ENCODE measurements at regions not wholly inside any gene's neighbourhood (a gene's known extent, or its start where the extent isn't known, plus 50 kb on each side); places are given as distances from the start of the nearest gene placed in this dataset.

DNA sequence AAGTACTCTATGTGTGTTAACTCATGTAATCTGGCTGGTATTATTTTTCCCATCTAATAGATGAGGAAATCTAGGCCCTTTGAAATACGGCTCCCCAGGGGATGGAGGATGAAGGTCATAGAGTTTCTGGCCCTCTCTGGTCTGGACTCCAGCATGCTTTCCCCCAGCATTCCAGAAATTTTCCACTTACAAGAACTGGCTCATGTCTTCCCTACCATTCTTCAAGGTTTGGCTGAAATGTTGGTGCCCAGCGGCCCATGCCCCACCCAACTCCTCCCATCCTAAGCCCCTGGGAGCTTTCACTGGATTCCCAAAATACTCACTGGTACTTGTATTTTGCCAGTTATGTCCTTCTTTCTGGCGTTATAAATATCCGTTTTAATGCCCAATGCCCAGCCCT is 237.5 kb upstream of the NLRP1 start:
- DNase-seq (ENCODE audit: low read depth, low spot score) (no peak), FAIRE-seq (no peak)
- H3K36me3 ChIP-seq (ENCODE audit: control insufficient read depth in 2 of 2, extremely low read depth in 1 of 2, insufficient read depth in 2 of 2, low read length in 2 of 2) = no peaks in the 10 kb centered on the region
- no peaks in the 10 kb centered on the region for H3K79me2 ChIP-seq (ENCODE audit: control insufficient read depth, insufficient read depth, low read length)
- no peaks in the 10 kb centered on the region for H3K9me3 ChIP-seq (ENCODE audit: control insufficient read depth, low read depth, low read length)
- no peak overlapping the region for H3K27ac ChIP-seq (ENCODE audit: control insufficient read depth, insufficient read depth, low read length)
- H3K4me2 ChIP-seq (ENCODE audit: control insufficient read depth, extremely low read depth, insufficient read depth, low read depth, low read length) = no peak overlapping the region
- H3K4me1 ChIP-seq (ENCODE audit: control insufficient read depth, extremely low read depth, insufficient read depth, low read length) = peaks cover 13% of the 10 kb centered on the region
- dilution Hi-C loops (cut with MboI; ENCODE audit: extremely low pct_ligation_motif_present, low sequenced_read_pairs) = no loop called here
- no peak overlapping the region for H3K4me3 ChIP-seq (ENCODE audit: control insufficient read depth in 2 of 3, extremely low read depth in 1 of 3, insufficient read depth in 2 of 3, low read depth in 1 of 3, low read length in 3 of 3)
- H3K27me3 ChIP-seq (ENCODE audit: control insufficient read depth, extremely low read depth, insufficient read depth, low read length) = peaks cover 6% of the 10 kb centered on the region
- no peak overlapping the region for H2AFZ ChIP-seq (ENCODE audit: control insufficient read depth, low read length)
- TF ChIP-seq CTCF (optimal IDR thresholded peaks at IDR 0.05 in 1 of 3, IDR thresholded peaks at IDR 0.05 in 1 of 3, conservative IDR thresholded peaks at IDR 0.05 in 1 of 3; ENCODE audit: extremely low read depth in 1 of 3, insufficient read depth in 2 of 3, low read length in 3 of 3) = no peak
- no peak for TF ChIP-seq EZH2 (IDR thresholded peaks at IDR 0.05; ENCODE audit: low read length)
- no peaks in the 10 kb centered on the region for H4K20me1 ChIP-seq (ENCODE audit: control insufficient read depth, extremely low read depth, insufficient read depth, low read length)
- H3K9me1 ChIP-seq (ENCODE audit: control insufficient read depth, extremely low read depth, insufficient read depth, low read length) = no peaks in the 10 kb centered on the region
- H3K9ac ChIP-seq (ENCODE audit: control insufficient read depth, extremely low read depth, insufficient read depth, low read length) = no peak overlapping the region

GRCh38 chr17:5822281-5823060 is 238.2 kb upstream of the NLRP1 start:
- FAIRE-seq (no peak), DNase-seq (ENCODE audit: low read depth, low spot score) (no peak)
- Histone ChIP-seq H3K9me1 (ENCODE audit: control insufficient read depth, extremely low read depth, insufficient read depth, low read length) (no peaks in the 10 kb centered on the region), H3K36me3 (ENCODE audit: control insufficient read depth in 2 of 2, extremely low read depth in 1 of 2, insufficient read depth in 2 of 2, low read length in 2 of 2) (no peaks in the 10 kb centered on the region), H3K4me2 (ENCODE audit: control insufficient read depth, extremely low read depth, insufficient read depth, low read depth, low read length) (no peak overlapping the region), H3K9ac (ENCODE audit: control insufficient read depth, extremely low read depth, insufficient read depth, low read length) (no peak overlapping the region), H4K20me1 (ENCODE audit: control insufficient read depth, extremely low read depth, insufficient read depth, low read length) (no peaks in the 10 kb centered on the region), H3K9me3 (ENCODE audit: control insufficient read depth, low read depth, low read length) (no peaks in the 10 kb centered on the region), H3K4me1 (ENCODE audit: control insufficient read depth, extremely low read depth, insufficient read depth, low read length) (peaks cover 13% of the 10 kb centered on the region), H3K79me2 (ENCODE audit: control insufficient read depth, insufficient read depth, low read length) (no peaks in the 10 kb centered on the region), H2AFZ (ENCODE audit: control insufficient read depth, low read length) (no peak overlapping the region), H3K27ac (ENCODE audit: control insufficient read depth, insufficient read depth, low read length) (no peak overlapping the region), H3K27me3 (ENCODE audit: control insufficient read depth, extremely low read depth, insufficient read depth, low read length) (peaks cover 3% of the 10 kb centered on the region), H3K4me3 (ENCODE audit: control insufficient read depth in 2 of 3, extremely low read depth in 1 of 3, insufficient read depth in 2 of 3, low read depth in 1 of 3, low read length in 3 of 3) (no peak overlapping the region)
- dilution Hi-C loops (cut with MboI; ENCODE audit: extremely low pct_ligation_motif_present, low sequenced_read_pairs) = no loop called here
- TF ChIP-seq EZH2 (IDR thresholded peaks at IDR 0.05; ENCODE audit: low read length) (no peak), CTCF (optimal IDR thresholded peaks at IDR 0.05 in 1 of 3, IDR thresholded peaks at IDR 0.05 in 1 of 3, conservative IDR thresholded peaks at IDR 0.05 in 1 of 3; ENCODE audit: extremely low read depth in 1 of 3, insufficient read depth in 2 of 3, low read length in 3 of 3) (no peak)

Measured in keratinocyte (primary cell).